ENCODE measurements at regions not wholly inside any gene's neighbourhood (a gene's known extent, or its start where the extent isn't known, plus 50 kb on each side); places are given as distances from the start of the nearest gene placed in this dataset.
"Not testable (repeated sequence)": the region's sequence is repeated elsewhere in the genome, so short reads cannot be mapped to it uniquely, and the experiment has no call there.

DNA sequence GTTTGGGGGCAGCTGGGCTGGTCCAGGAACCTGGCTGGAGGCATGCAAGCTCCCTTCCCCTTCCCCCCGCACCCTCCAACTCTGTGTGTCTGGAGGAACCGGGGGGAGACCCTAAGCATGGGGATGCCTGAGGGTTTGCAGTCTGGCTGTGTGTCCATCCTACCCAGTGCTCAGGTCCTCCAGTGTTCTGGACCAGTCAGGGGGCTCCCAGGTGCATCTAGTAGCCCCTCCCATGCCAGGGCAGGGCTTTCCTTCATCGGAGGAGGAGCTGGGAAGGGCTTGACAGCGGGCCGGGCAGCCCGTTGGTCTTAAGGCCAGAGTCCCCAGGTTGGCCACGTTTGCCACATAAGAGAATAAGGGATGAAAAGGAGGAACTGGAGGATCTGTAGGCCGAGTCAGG lies 62.6 kb upstream of the IGFBPL1 start:
- H3K4me3 ChIP-seq (ENCODE audit: low read depth, low read length): no peak overlapping the region
- in situ Hi-C loops (cut with HindIII; ENCODE audit: low sequenced_read_pairs): no loop called here
- no peak for TF ChIP-seq CTCF (IDR thresholded peaks at IDR 0.05; ENCODE audit: low read depth, low read length)
- DNase-seq (ENCODE audit: low read depth, low spot score): no peak

- no peak for TF ChIP-seq CTCF (IDR thresholded peaks at IDR 0.05; ENCODE audit: low read depth, low read length)
- in situ Hi-C loops (cut with HindIII; ENCODE audit: low sequenced_read_pairs): no loop called here
- no peak overlapping the region for H3K4me3 ChIP-seq (ENCODE audit: low read depth, low read length)
- no peak for DNase-seq (ENCODE audit: low read depth, low spot score)
Observed at GRCh38 chr9:38486056-38486615, 61.9 kb upstream of the IGFBPL1 start.

DNA sequence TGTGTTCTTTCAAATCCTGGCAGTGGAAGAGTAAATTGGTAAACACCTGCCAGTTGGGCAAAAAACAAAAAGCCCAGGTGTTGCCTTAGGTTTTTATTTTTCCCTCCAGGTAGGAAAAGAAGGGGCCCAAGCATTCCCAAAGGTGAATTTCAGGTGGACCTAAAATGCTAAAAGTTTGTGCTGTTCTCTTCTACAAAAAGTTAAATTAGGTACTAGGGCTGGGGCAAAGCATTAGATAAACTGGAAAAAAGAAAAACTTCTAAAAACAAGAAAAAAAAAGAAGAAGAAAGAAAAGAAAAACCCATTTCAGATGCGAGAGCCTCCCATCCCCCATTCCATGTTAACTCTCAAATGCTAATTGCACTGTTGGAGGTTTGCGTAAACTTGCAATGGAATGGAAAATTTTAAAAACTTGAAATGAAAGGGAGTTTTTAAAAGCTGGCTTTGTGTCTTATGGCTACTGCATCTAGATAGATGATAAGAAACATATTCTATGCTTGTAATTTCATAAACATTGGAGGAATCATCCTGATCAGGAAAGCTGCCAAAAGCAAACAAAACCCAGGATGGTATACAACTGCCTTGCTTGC lies 59.9 kb upstream of the IGFBPL1 start:
- in situ Hi-C loops (cut with HindIII; ENCODE audit: low sequenced_read_pairs); DNase-seq (ENCODE audit: low read depth, low spot score); H3K4me3 ChIP-seq (ENCODE audit: low read depth, low read length): not testable (repeated sequence)

GRCh38 chr9:38482918-38483592 lies 58.8 kb upstream of the IGFBPL1 start:
- no peak for TF ChIP-seq CTCF (IDR thresholded peaks at IDR 0.05; ENCODE audit: low read depth, low read length)
- DNase-seq (ENCODE audit: low read depth, low spot score): no peak
- in situ Hi-C loops (cut with HindIII; ENCODE audit: low sequenced_read_pairs): no loop called here
- no peak overlapping the region for H3K4me3 ChIP-seq (ENCODE audit: low read depth, low read length)

- TF ChIP-seq CTCF (IDR thresholded peaks at IDR 0.05; ENCODE audit: low read depth, low read length): no peak
- in situ Hi-C loops (cut with HindIII; ENCODE audit: low sequenced_read_pairs): no loop called here
- H3K4me3 ChIP-seq (ENCODE audit: low read depth, low read length): no peak overlapping the region
- no peak for DNase-seq (ENCODE audit: low read depth, low spot score)
Observed at GRCh38 chr9:38478211-38478610, 54.0 kb upstream of the IGFBPL1 start.

DNA sequence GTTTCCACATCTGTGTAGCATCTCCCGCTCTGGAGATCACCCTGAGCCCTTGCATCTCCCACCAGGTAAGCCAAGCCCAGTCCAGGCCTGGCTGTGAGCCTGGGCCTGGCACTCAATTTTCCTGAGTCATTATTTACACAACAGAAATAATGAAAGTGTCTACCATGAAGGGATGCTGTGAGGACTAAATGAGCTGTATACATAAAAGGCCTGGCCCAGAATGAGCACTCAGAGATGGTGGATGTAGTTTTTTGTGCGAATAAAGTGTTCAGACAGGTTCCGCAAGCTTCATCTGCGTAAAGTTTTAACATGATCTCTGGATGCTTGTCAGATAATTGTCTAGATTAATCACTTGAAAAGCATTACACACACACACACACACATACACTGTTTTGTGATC lies 50.2 kb upstream of the IGFBPL1 start:
- H3K4me3 ChIP-seq (ENCODE audit: low read depth, low read length); in situ Hi-C loops (cut with HindIII; ENCODE audit: low sequenced_read_pairs); DNase-seq (ENCODE audit: low read depth, low spot score): not testable (repeated sequence)

All from astrocyte of the spinal cord (primary cell).